Naive thymus-derived CD4-positive, alpha-beta T cell (primary cell): ENCODE measurements at regions not wholly inside any gene's neighbourhood (a gene's known extent, or its start where the extent isn't known, plus 50 kb on each side); places are given as distances from the start of the nearest gene placed in this dataset.

Experiments
- ATAC-seq: fragments of 150-1000 bp; cut with Tn5 transposase; 2 replicates; pipeline ENCODE4 v1.10.0; 2021; ENCODE audit warnings: mild to moderate bottlenecking, moderate library complexity
- CTCF ChIA-PET: fragments of 350-600 bp; sonication (Branson Sonifier 250); formaldehyde crosslinking; loops from one replicate; lab custom pipeline; 2021; ENCODE audit warnings: antibody characterized with exemption; lab: Charles Lee
- POLR2A ChIA-PET: fragments of 350-600 bp; sonication (Branson Sonifier 250); formaldehyde crosslinking; loops from one replicate; lab custom pipeline; 2021; ENCODE audit warnings: antibody characterized with exemption, inconsistent platforms; lab: Charles Lee
- DNase-seq, 9 donors: peaks; one replicate each; pipeline versions ENCODE4 v3.0.0 to v3.0.0-alpha.2; 2020 to 2022; ENCODE audit warnings: mixed read lengths in 1 of 9
- H3K27ac ChIP-seq: one replicate; pipeline ENCODE4 v1.7.0; 2013; ENCODE audit warnings: mild to moderate bottlenecking, low read depth, low read length, moderate library complexity
- H3K27me3 ChIP-seq, 2 donors: one replicate each; pipeline ENCODE4 v1.7.0; 2013; ENCODE audit warnings: low read length in 2 of 2, mild to moderate bottlenecking in 2 of 2, moderate library complexity in 2 of 2; ENCODE audit not compliant: control insufficient read depth in 2 of 2, insufficient read depth in 2 of 2
- H3K36me3 ChIP-seq, 3 experiments: 1 replicate in 2 of 3; 2 replicates in 1 of 3; pipeline ENCODE4 v1.7.0; 2013; ENCODE audit warnings: low read length in 3 of 3, mild to moderate bottlenecking in 3 of 3, moderate library complexity in 1 of 3; ENCODE audit not compliant: insufficient read depth in 3 of 3, control insufficient read depth in 2 of 3
- H3K4me1 ChIP-seq, 2 donors: one replicate each; pipeline ENCODE4 v1.7.0; 2013; ENCODE audit warnings: low read length in 2 of 2, mild to moderate bottlenecking in 2 of 2, moderate library complexity in 1 of 2; ENCODE audit not compliant: control insufficient read depth in 2 of 2, insufficient read depth in 2 of 2
- H3K4me3 ChIP-seq: 2 replicates; pipeline ENCODE4 v1.7.0; 2013; ENCODE audit warnings: mild to moderate bottlenecking, low read length
- H3K9me3 ChIP-seq, 3 experiments: 1 replicate in 2 of 3; 2 replicates in 1 of 3; pipeline ENCODE4 v1.7.0; 2013; ENCODE audit warnings: low read length in 3 of 3; ENCODE audit not compliant: control insufficient read depth in 2 of 3
- H3K27ac Mint-ChIP-seq, 9 donors: one replicate each; pipeline ENCODE4 v1.8.0; 2020 to 2022; ENCODE audit warnings: mixed read lengths in 9 of 9, mild to moderate bottlenecking in 8 of 9, moderate library complexity in 5 of 9, inconsistent platforms in 2 of 9
- H3K27me3 Mint-ChIP-seq, 5 donors: one replicate each; pipeline ENCODE4 v1.8.0; 2021 to 2022; ENCODE audit warnings: mixed read lengths in 5 of 5, mild to moderate bottlenecking in 1 of 5
- H3K36me3 Mint-ChIP-seq, 5 donors: one replicate each; pipeline ENCODE4 v1.8.0; 2020 to 2022; ENCODE audit warnings: mixed read lengths in 5 of 5, mild to moderate bottlenecking in 3 of 5, inconsistent platforms in 1 of 5
- H3K4me1 Mint-ChIP-seq, 7 donors: one replicate each; pipeline ENCODE4 v1.8.0; 2020 to 2022; ENCODE audit warnings: mixed read lengths in 7 of 7, mild to moderate bottlenecking in 3 of 7, inconsistent platforms in 1 of 7
- H3K4me3 Mint-ChIP-seq, 10 donors: one replicate each; pipeline ENCODE4 v1.8.0; 2020 to 2022; ENCODE audit warnings: mild to moderate bottlenecking in 10 of 10, mixed read lengths in 10 of 10, moderate library complexity in 6 of 10, inconsistent platforms in 2 of 10
- H3K9me3 Mint-ChIP-seq, 11 donors: one replicate each; pipeline ENCODE4 v1.8.0; 2020 to 2022; ENCODE audit warnings: mixed read lengths in 11 of 11, mild to moderate bottlenecking in 4 of 11, inconsistent platforms in 1 of 11, moderate library complexity in 1 of 11
- intact Hi-C, 2 donors: fragments of 100-400 bp; cut with micrococcal nuclease; formaldehyde crosslinking; loops; one replicate each; pipeline ENCODE4 v1.15.1; 2023

DNA sequence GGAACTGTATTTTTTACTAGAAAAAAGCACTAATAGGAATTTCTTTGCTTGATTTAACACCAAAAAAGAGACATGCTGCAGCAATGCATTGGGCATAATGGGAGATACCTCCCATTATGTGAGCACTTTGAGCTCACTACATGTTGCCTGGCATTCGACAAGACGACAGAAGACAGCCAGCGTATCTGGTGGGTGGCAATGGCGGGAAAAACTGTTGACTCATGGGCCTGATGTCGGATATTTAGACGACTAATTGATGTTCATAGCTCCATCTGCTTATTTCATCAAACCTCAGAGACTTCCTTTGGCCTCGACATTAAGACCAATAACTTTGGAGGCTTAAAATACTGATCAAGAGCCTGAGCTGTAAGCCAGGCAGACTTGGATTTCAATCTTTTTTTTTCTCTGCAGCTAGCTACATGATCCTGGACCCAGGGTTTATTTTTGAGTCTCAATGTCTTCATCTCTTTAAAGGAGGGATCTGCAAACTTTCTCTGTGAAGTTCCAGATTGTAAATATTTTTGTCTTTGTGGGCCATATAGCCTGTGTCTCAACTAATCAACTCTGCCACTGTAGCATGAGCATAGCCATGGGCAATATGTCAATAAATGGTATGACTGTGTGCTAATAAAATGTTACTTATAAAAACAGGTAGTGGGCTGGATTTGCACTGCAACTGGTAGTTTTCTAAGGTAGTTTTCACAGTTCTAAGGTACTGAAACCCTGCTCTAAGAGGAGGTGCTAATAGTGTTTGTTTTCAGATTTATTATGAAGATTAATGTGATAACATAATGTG, 375.1 kb downstream of the METTL15 start:
- CTCF ChIA-PET: no interaction called here
- POLR2A ChIA-PET: no interaction called here
- no peaks in the 10 kb centered on the region for H3K4me1 ChIP-seq

DNA sequence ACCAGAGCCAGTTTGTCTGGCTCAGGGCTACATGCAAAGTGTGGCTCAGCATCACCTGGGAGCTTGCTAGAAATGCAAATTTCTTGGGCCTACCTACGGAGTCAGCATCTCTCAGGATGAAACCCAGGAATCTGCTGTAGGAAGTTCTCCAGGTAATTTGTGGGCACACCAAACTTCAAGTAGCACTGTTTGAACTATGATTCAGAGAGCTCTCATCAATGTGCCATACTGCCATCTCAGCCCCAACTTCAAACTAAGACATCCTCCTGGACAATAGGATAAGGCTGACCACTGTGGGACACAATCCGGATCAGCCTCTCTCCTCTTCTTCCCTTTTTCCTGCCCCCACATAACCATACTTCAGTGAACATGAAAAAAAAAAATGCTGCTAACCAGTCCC, 374.5 kb downstream of the METTL15 start:
- no peaks in the 10 kb centered on the region for H3K36me3 Mint-ChIP-seq
- no peaks in the 10 kb centered on the region for H3K36me3 ChIP-seq
- H3K4me1 Mint-ChIP-seq: no peaks in the 10 kb centered on the region
- no peaks in the 10 kb centered on the region for H3K9me3 ChIP-seq
- no peak overlapping the region for H3K4me3 Mint-ChIP-seq
- H3K27ac ChIP-seq: no peak overlapping the region
- ChIA-PET CTCF (no interaction called here), POLR2A (no interaction called here)
- intact Hi-C loops: no loop called here
- H3K27me3 ChIP-seq: no peaks in the 10 kb centered on the region
- ATAC-seq: no peak
- DNase-seq: no peak
- H3K9me3 Mint-ChIP-seq: no peaks in the 10 kb centered on the region
- no peaks in the 10 kb centered on the region for H3K27me3 Mint-ChIP-seq
- no peak overlapping the region for H3K27ac Mint-ChIP-seq
- no peak overlapping the region for H3K4me3 ChIP-seq
- no peaks in the 10 kb centered on the region for H3K4me1 ChIP-seq

More for the DNA sequence above, 375.1 kb downstream of the METTL15 start:
- no peak overlapping the region for H3K4me3 ChIP-seq
- no peak overlapping the region for H3K27ac Mint-ChIP-seq
- no peaks in the 10 kb centered on the region for H3K9me3 Mint-ChIP-seq
- H3K27me3 Mint-ChIP-seq: no peaks in the 10 kb centered on the region
- H3K4me3 Mint-ChIP-seq: no peak overlapping the region
- intact Hi-C loops: no loop called here
- H3K27me3 ChIP-seq: no peaks in the 10 kb centered on the region
- no peaks in the 10 kb centered on the region for H3K9me3 ChIP-seq
- no peaks in the 10 kb centered on the region for H3K36me3 Mint-ChIP-seq
- no peak overlapping the region for H3K27ac ChIP-seq
- no peaks in the 10 kb centered on the region for H3K4me1 Mint-ChIP-seq
- H3K36me3 ChIP-seq: no peaks in the 10 kb centered on the region
- ATAC-seq (no peak), DNase-seq (no peak)

DNA sequence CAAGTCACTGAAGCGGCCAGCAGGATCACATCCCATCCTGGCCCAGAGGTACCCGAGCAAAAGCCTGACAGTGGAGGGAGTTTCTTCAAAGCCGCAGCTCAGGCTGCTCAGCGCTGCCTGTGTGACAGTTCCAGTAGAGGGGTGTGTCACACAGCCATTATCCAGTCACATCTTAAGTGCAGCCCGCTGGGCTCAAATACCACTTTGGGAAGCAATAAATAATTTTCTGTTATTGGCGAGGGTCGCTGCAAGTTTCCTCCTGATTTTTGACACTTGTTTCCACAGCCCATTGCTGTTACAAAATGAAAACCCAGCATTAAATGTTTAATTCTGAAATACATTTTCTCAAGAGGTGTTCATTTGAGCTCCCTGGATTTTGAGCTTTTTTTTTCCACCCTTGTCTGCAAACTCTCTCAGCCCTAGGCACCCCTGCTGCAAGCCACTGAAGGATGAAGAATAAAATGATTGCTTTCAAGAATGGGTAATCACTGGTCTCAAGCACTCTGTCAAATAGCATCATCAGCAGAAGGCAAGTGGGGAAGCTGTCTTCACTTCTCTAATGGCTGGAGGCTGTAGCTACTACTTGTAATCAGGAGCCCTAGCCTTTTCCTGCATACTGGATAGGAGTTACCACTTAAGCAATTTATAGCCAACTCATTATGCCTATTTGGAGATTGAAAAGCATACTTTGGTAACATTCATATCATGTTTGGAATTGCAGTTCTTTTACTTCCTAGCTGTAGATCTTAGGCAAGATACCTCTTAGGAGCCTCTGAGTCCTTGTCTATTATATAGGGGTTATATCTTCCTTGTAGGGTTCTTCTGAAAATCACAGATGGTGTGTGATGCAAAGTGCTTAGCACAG, 373.7 kb downstream of the METTL15 start:
- H3K9me3 Mint-ChIP-seq: no peaks in the 10 kb centered on the region
- H3K36me3 Mint-ChIP-seq: no peaks in the 10 kb centered on the region
- DNase-seq (no peak), ATAC-seq (no peak)
- Histone ChIP-seq H3K27me3 (no peaks in the 10 kb centered on the region), H3K27ac (no peak overlapping the region), H3K36me3 (no peaks in the 10 kb centered on the region), H3K4me1 (no peaks in the 10 kb centered on the region), H3K9me3 (no peaks in the 10 kb centered on the region), H3K4me3 (no peak overlapping the region)
- ChIA-PET CTCF (no interaction called here), POLR2A (no interaction called here)
- intact Hi-C loops: no loop called here
- no peak overlapping the region for H3K27ac Mint-ChIP-seq
- no peaks in the 10 kb centered on the region for H3K4me1 Mint-ChIP-seq
- H3K27me3 Mint-ChIP-seq: no peaks in the 10 kb centered on the region
- H3K4me3 Mint-ChIP-seq: no peak overlapping the region

DNA sequence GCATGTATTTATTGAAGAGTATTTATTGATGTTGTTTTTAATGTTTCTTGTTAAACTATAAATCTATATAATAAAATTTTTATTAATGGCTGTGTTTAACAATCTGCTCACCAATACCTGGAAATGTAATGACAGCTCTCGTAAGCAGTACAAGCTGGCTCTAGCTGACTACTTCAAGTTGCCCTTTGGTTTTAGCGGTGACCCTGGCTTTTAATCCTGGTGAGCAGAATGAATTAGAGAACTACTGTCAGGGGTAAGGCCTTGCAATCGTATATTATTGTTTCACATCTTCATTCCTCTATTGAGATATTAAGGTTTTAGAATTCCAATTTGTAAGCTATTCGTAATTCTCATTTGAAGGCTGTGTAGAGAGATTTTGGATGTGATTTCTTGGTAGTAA, 372.2 kb downstream of the METTL15 start:
- no peaks in the 10 kb centered on the region for H3K36me3 ChIP-seq
- POLR2A ChIA-PET: no interaction called here

DNA sequence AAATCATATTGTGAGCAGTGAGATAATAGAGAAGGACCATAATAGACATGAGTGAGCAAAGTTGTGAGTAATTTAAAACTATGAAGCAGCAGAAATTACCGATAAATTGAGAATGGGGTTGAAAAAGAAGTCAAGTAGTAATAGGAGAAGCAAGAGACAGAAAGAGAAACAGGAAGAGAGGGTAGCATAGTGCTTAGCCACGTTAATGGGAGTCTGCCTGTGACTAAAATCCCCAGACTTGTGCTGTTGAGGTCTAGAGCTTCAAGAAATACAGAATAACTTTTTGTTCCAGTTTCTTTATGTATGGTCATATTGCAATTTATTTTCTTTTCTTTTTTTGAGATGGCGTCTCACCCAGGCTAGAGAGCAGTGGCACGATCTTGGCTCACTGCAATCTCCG, 368.7 kb downstream of the METTL15 start:
- POLR2A ChIA-PET: no interaction called here
- CTCF ChIA-PET: no interaction called here
- H3K27ac ChIP-seq: no peak overlapping the region

More for the DNA sequence above, 372.2 kb downstream of the METTL15 start:
- H3K27ac Mint-ChIP-seq: no peak overlapping the region
- no peaks in the 10 kb centered on the region for H3K27me3 Mint-ChIP-seq
- CTCF ChIA-PET: no interaction called here
- intact Hi-C loops: no loop called here
- H3K4me1 Mint-ChIP-seq: no peaks in the 10 kb centered on the region
- no peak overlapping the region for H3K4me3 Mint-ChIP-seq
- H3K9me3 ChIP-seq: no peaks in the 10 kb centered on the region
- ATAC-seq: no peak
- peaks cover 0 to 3% (median 0%) of the 10 kb centered on the region in 11 donors for H3K9me3 Mint-ChIP-seq
- H3K4me1 ChIP-seq: no peaks in the 10 kb centered on the region
- H3K27ac ChIP-seq: no peak overlapping the region
- H3K4me3 ChIP-seq: no peak overlapping the region
- no peaks in the 10 kb centered on the region for H3K27me3 ChIP-seq
- no peaks in the 10 kb centered on the region for H3K36me3 Mint-ChIP-seq
- no peak for DNase-seq

DNA sequence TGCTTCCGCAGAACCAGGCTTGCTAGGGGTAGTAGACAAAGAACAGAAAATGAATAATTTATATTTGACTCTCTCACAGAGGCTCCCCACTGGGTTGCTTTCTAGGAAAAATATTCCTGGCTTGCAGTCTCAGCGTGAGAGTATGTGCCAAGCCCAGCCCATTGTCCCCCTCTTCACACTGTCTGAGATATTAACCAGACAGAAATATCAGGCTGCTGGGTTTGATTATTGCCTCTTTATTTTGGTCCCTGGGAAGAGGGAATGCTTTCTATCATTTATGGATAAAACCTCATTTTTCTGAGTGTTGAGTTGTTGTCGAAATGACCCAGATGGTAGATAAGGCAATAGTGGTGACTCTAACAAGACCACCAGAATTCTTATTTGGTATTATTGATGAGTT, 367.9 kb downstream of the METTL15 start:
- Mint-ChIP-seq H3K4me3 (no peak overlapping the region), H3K36me3 (no peaks in the 10 kb centered on the region), H3K27me3 (no peaks in the 10 kb centered on the region), H3K9me3 (peaks cover 0 to 3% (median 0%) of the 10 kb centered on the region in 11 donors), H3K27ac (no peak overlapping the region), H3K4me1 (no peaks in the 10 kb centered on the region)
- Histone ChIP-seq H3K9me3 (no peaks in the 10 kb centered on the region), H3K4me3 (no peak overlapping the region), H3K27me3 (no peaks in the 10 kb centered on the region), H3K27ac (no peak overlapping the region), H3K4me1 (no peaks in the 10 kb centered on the region), H3K36me3 (no peaks in the 10 kb centered on the region)
- DNase-seq: no peak
- CTCF ChIA-PET: no interaction called here
- intact Hi-C loops: no loop called here
- ATAC-seq: no peak
- POLR2A ChIA-PET: no interaction called here

More for the DNA sequence above, 368.7 kb downstream of the METTL15 start:
- DNase-seq: no peak
- Mint-ChIP-seq H3K27me3 (no peaks in the 10 kb centered on the region), H3K9me3 (peaks cover 0 to 3% (median 0%) of the 10 kb centered on the region in 11 donors), H3K27ac (no peak overlapping the region), H3K4me3 (no peak overlapping the region), H3K4me1 (no peaks in the 10 kb centered on the region), H3K36me3 (no peaks in the 10 kb centered on the region)
- no peaks in the 10 kb centered on the region for H3K27me3 ChIP-seq
- ATAC-seq: no peak
- H3K9me3 ChIP-seq: no peaks in the 10 kb centered on the region
- intact Hi-C loops: no loop called here
- H3K4me3 ChIP-seq: no peak overlapping the region
- no peaks in the 10 kb centered on the region for H3K4me1 ChIP-seq
- no peaks in the 10 kb centered on the region for H3K36me3 ChIP-seq
